CD4-positive, alpha-beta T cell treated with Interferon alpha-2 for 1 hour (primary cell): ENCODE measurements at regions not wholly inside any gene's neighbourhood (a gene's known extent, or its start where the extent isn't known, plus 50 kb on each side); places are given as distances from the start of the nearest gene placed in this dataset.

ENCODE experiments used
- DNase-seq, 2 donors: peaks; one replicate each; pipeline ENCODE4 v3.0.0-alpha.2; 2020 to 2022

GRCh38 chr12:45553204-45553603 is 176.3 kb upstream of the ARID2 start:
- DNase-seq, result no peak

GRCh38 chr12:45557016-45557415 is 172.5 kb upstream of the ARID2 start:
- DNase-seq, result peak in 1 of 2 donors; percentile 12

- no peak for DNase-seq
These were observed 171.2 kb upstream of the ARID2 start for GRCh38 chr12:45558353-45558752.

GRCh38 chr12:45559537-45559936 is 170.0 kb upstream of the ARID2 start:
- DNase-seq, result no peak

DNA sequence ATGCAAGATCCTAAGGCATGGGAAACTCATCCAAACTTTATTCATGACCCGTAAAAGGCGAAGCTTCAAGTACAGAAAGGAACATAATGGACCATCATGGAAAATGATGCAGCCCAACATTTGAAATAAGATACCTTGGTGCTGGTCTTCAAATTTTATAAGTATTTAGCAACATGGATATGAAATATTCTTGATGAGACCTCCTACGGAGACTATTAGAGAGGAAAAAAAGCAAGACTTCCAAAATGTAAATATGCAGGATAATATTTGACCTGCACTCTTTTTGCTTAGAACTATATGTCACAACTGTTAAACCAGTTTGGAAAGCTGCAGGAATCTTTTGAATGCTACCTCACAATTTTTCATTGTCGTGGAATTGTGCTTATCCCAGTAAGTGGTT is 168.8 kb upstream of the ARID2 start:
- no peak for DNase-seq

DNA sequence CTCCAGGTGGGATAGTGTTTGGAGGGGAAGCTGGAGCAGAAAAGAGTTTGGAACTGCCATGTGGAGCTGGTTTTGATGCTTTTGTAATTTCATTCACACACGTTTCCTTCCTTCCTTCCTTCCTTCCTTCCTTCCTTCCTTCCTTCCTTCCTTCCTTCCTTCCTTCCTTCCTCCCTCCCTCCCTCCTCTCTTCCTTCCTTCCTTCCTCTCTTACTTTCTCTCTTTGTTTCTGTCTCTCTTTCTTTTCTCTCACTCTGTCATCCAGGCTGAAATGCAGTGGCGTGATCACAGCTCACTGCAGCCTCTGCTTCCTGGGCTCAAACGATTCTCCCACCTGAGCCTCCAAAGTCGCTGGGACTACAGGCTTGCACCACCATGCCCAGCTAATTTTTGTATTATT is 168.0 kb upstream of the ARID2 start:
- DNase-seq, result no peak

- no peak for DNase-seq
These were observed 163.9 kb upstream of the ARID2 start for GRCh38 chr12:45565590-45565989.

GRCh38 chr12:45566257-45566656 is 163.2 kb upstream of the ARID2 start:
- DNase-seq, result no peak

- no peak for DNase-seq
These were observed 160.7 kb upstream of the ARID2 start for GRCh38 chr12:45568808-45569207.

DNA sequence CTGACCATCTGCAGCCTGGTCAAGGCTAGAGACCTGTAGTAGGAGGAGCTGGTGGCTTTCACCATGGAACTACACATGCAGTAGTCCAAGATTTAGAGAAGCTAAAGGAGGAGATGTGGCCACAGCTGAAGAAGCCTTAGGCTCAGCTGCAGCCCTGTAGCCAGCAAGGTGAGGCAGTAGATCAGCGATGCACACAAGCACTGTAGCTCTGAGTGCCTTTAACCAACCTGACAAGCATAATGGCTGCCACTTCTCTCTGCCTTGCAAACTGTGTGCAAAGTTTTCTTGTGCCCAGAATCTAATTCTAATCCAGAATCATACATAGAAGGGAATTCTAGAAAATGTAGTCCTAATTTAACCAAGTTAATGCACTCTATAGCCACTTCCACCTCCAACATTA is 159.0 kb upstream of the ARID2 start:
- DNase-seq, result no peak

DNA sequence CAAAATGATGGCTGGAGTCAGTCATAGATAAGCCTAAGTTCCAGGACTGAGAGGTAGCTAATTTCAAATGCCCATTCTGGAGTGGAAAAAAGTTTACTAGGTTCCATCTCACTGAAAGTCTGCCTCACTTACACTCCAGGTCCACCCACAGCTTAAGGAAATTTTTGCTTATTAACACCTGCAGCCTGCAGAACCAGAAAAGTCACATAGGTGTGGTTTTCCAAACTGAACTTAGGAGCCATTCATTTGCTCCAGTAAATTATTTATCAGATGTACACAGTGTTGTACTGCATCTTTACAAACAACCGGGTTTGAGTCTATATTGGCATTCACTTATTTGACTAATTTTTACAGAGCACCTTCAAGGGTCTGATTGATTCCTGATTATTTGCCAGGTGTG is 157.4 kb upstream of the ARID2 start:
- no peak for DNase-seq

DNA sequence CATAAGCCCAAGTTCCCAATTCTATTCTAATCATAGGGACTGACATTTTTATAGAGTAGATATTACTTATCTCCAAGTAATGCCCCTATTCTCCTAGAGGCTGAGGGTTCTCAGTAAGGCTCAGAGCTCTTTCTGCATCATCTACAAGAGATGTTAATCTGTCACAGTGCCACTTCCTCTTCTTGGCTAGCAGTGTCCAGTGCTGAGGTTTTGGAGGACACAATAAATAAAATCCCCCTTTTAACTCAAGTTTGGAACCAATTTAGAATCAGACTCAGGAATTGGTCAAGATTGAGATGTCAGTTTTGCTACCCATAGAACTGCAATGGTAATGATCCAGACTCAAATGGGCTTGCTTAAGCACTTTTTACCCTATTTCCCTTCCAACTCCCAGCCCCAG is 154.1 kb upstream of the ARID2 start:
- no peak for DNase-seq

DNA sequence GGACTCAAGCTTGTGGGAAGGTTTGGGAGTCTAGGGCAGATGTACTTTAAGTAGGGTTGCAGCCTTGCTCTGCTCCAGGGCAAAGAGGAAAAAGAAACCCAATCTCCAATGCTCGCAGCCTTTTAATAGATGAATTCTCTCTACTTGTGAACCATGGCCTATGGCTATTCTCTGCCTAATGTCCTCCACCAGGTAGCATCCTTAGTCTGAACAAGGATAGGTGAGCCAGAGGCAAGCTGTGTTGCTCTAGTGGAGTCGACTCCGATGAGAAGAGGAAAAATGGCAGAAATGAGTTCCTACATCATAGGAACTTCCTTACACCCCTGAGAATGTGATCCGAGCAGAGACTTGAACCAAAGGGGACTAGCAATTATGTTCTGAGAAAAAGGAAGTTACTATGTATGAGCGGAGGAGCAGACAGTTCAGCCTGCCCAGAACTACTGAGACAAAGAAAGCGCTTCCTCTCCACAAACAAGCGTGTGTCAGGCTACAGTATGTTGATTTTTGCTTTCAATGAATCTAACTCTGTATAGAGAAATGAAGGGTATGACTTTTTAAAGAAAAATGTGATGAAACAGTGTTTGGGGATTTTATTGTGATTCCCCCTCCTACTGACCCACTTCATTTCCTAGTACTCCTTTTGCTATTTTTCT is 153.6 kb upstream of the ARID2 start:
- DNase-seq, result peak in 1 of 2 donors; percentile 9

- DNase-seq, result no peak
These were observed 151.6 kb upstream of the ARID2 start for GRCh38 chr12:45577844-45578399.

DNA sequence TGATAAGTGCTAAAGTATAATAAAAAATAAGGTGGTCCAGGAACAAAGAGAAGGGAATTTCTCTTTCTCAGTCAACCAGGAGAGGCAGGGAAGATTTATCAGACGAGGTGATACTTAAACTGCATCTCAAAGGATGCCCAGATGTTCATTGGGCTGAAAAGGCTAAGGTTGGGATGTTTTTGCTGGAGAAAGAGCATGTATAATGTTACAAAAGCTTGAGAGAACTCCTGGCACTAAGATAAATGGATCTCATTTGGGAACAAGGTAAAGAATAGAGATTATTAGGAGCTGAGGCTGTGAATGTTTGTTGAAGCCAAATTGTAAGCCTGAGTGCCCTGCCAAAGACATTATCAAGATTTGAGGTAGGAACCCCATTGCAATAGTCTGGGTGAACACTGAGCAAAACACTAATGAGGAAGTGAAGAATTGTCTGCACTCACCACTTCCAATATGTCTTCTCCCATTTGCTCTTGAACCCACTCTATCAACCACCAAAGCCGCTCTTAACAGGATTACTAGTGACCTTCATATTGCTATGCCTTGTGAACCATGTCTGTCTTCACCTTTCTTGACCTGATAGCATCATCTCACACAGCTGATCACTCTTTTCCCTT is 149.0 kb upstream of the ARID2 start:
- DNase-seq, result no peak

- DNase-seq, result no peak
These were observed 148.4 kb upstream of the ARID2 start for GRCh38 chr12:45581112-45581511.

DNA sequence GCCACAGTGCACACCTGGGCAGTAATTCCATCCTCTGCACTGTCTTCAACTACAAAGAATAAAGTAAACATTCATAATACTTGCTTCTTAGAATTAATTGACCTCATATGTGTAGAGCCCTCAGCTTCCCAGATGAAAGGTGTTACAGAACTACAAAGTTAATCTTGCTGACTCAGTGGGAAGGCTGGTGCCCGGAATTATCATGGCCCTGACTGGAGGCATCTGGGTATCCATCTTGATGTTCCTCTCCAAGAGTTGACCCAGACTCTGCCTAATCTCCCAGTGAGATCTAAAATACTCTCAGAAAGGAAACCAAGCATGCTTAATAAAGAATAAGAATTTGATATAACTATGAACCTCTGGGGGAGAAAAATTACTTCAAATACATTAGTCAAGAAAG is 147.0 kb upstream of the ARID2 start:
- DNase-seq, result no peak

- no peak for DNase-seq
These were observed 146.4 kb upstream of the ARID2 start for GRCh38 chr12:45582986-45583659.

DNA sequence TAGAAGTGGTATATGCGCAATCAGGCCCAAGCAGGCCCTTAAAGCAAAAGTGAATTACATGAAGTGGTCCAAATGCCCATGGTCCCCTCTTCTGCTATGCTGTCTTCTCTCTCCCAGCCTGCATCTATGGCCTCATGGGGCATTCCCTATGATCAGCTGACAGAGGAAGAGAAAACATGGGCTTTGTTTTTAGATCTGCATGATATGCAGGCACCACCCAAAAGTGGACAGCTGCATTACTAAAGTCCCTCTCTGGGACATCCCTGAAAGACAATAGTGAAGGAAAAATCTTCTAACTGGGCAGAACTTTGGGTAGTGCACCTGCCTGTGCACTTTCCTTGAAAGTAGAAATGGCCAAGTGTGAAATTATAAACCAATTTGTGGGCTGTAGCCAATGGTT is 145.2 kb upstream of the ARID2 start:
- no peak for DNase-seq

GRCh38 chr12:45585522-45586230 is 143.8 kb upstream of the ARID2 start:
- DNase-seq, result no peak

- no peak for DNase-seq
These were observed 143.0 kb upstream of the ARID2 start for GRCh38 chr12:45586486-45586885.

GRCh38 chr12:45587012-45587411 is 142.5 kb upstream of the ARID2 start:
- no peak for DNase-seq

- DNase-seq, result no peak
These were observed 141.5 kb upstream of the ARID2 start for GRCh38 chr12:45587877-45588533.
